GM12891 (cell line): ENCODE measurements at regions not wholly inside any gene's neighbourhood (a gene's known extent, or its start where the extent isn't known, plus 50 kb on each side); places are given as distances from the start of the nearest gene placed in this dataset.

ENCODE experiments used
- DNase-seq: peaks from one replicate; pipeline ENCODE4 v3.0.0; 2011; ENCODE audit warnings: low spot score; ENCODE audit not compliant: insufficient read length
- FAIRE-seq: peaks from 2 replicates; lab custom pipeline; 2011; peaks lifted over from hg19 to GRCh38; lab: Jason Lieb, UNC
- PAX5 ChIP-seq: IDR thresholded peaks from 2 replicates; pipeline ENCODE4 v1.6.1; 2011; ENCODE audit warnings: low read length, moderate library complexity, mild to moderate bottlenecking; ENCODE audit not compliant: insufficient read depth, severe bottlenecking
- POLR2A ChIP-seq: IDR thresholded peaks from 2 replicates; pipeline ENCODE4 v1.6.1; 2011; ENCODE audit warnings: low read depth, low read length, control low read depth
- POLR2AphosphoS5 ChIP-seq: IDR thresholded peaks from 2 replicates; pipeline ENCODE4 v1.6.1; 2011; ENCODE audit warnings: low read depth, low read length, control low read depth
- POU2F2 ChIP-seq: IDR thresholded peaks from 2 replicates; pipeline ENCODE4 v1.6.1; 2011; ENCODE audit warnings: low read depth, mild to moderate bottlenecking, control low read depth, low read length, moderate library complexity
- SPI1 ChIP-seq: IDR thresholded peaks from 2 replicates; pipeline ENCODE4 v1.6.1; 2011; ENCODE audit warnings: low read depth, low read length, control low read depth
- TAF1 ChIP-seq: IDR thresholded peaks from 2 replicates; pipeline ENCODE4 v1.6.1; 2011; ENCODE audit warnings: low read depth, low read length, control low read depth

DNA sequence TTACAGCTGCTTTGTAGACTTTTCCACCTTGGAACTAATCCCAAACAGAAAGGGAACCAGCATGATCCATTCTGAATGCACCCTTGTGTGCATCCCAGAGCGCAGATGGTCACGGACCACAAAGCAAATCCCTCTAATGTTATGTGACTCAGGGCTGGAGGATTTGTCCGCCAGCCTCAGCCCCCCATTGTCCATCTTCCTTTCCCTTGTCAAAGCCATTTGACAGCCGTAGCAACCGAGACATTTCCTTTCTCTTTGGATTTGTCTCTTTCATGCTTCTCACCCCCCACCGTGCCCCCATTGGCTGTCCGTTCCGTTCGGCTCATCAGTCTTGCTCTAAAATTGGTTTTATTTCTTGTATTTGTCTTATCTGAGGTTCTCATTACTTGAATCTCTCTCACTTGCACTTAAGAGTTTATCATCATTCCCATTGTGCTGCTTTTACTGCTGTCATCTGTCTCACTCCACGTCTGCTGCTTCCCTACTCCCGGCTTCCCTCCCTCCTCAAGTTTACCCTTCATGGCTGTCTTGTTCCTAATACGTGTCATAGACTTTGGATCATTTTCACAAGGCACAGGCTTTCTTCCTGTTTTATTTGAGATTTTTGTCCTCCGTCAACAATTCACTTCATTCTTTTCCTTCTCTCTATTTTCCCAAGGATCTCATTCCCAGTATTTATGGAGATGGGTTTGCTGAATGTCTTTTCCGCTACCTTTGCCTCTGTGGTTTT lies 163.4 kb upstream of the ERCC4 start:
- TF ChIP-seq POLR2AphosphoS5 = no peak
- TF ChIP-seq POU2F2 = no peak
- no peak for TF ChIP-seq POLR2A
- no peak for TF ChIP-seq TAF1
- DNase-seq = no peak
- FAIRE-seq = no peak

DNA sequence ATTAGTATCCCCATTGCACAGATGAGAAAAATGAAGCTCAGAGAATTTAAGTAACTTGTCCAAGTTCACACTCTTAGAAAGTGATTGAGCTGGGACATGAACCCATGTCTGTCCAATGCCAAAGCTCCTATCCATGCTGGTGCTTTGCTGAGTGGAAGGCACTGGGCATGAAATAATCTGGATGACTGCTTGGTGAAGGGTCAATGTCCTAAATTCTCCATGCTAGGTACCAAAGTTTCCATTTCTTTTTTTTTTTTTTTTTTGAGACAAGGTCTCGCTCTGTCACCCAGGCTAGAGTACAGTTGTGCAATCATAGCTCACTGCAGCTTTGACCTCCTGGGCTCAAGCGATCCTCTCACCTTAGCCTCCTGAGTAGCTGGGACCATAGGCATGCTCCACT lies 153.6 kb upstream of the ERCC4 start:
- FAIRE-seq (no peak), DNase-seq (no peak)
- no peak for TF ChIP-seq POLR2AphosphoS5
- no peak for TF ChIP-seq PAX5
- no peak for TF ChIP-seq TAF1
- no peak for TF ChIP-seq POU2F2
- TF ChIP-seq SPI1 = no peak
- no peak for TF ChIP-seq POLR2A

DNA sequence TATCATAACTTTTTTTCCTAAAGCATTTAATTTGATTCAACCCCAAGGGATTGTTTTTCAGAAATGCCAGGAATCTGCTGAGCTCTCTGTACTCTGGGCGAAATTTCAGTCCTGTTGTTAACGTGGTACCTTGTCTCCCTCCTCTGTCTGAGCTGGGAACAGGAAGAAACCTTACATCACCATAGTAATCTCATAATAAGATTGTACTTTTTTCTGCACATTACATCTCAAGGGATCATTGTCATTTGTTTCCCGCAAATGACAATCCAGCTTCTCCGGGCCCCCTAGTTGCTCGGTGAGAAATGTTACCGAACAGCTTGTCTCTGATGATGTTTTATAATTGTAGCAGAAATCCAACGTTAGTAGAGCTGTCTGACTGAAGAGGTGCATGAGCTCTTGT lies 152.7 kb upstream of the ERCC4 start:
- no peak for TF ChIP-seq POLR2AphosphoS5
- FAIRE-seq = no peak
- no peak for DNase-seq

DNA sequence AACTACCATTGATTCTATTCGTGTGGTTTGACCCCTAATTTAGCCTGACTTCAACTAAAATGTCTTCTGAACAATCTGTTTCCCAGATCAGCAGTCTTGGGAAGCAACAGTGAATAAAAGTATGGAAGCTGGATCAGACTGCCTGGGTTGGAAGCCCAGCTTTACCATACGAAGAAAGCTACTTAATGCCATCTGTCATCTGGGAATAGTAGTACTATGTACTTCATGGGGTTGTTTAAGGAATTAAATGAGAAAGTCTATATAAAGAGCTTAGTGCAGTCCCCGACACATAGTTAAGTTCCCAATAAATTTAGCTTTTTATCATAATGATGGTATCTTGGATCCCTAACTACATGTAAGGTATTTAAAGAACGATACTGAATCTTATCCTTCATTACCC lies 151.5 kb upstream of the ERCC4 start:
- FAIRE-seq (no peak), DNase-seq (no peak)
- TF ChIP-seq SPI1 (no peak), POU2F2 (no peak), POLR2A (no peak), POLR2AphosphoS5 (no peak), TAF1 (no peak)

DNA sequence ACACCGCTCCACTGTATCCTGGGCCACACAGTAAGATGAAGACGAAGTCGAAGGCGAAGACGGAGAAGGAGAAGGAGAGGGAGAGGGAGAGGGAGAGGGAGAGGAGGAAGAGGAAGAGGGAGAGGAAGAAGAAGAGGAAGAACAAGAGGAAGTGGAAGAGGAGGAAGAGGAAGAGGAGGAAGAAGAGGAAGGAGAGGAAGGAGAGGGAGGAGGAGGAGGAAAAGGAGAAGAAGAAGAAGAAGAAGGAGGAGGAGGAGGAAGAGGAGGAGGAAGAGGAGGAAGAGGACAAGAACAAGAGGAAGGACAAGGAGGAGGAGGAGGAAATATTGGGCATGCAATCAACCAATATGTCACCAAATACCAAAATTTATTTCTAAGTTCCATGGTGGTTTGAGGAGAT lies 149.5 kb upstream of the ERCC4 start:
- no peak for FAIRE-seq
- TF ChIP-seq PAX5 (no peak), TAF1 (no peak), POLR2AphosphoS5 (no peak), SPI1 (no peak), POU2F2 (no peak), POLR2A (no peak)

DNA sequence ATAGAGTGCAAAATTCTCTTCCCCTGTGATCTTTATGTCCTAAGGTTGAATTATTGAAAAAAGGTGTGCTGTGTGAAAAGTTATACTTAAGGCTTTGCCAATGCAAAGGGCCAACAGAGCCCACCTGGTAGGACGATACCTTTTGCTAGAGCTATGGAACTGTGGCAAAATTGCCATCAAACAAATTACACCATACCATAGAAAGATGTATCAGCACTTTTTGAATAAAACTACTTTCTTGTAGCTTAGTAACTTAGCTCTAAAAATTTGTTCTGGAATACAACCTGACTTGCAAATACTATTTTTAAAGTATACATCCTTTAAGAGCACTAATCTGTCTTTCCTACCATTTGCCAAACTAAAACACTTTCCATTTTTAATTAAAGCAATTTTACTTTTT lies 147.2 kb upstream of the ERCC4 start:
- no peak for FAIRE-seq
- TF ChIP-seq TAF1 = no peak
- no peak for TF ChIP-seq POU2F2
- no peak for TF ChIP-seq POLR2A
- no peak for TF ChIP-seq PAX5
- TF ChIP-seq SPI1 = no peak
- TF ChIP-seq POLR2AphosphoS5 = no peak
- DNase-seq = no peak

More for the DNA sequence above, 149.5 kb upstream of the ERCC4 start:
- no peak for DNase-seq

DNA sequence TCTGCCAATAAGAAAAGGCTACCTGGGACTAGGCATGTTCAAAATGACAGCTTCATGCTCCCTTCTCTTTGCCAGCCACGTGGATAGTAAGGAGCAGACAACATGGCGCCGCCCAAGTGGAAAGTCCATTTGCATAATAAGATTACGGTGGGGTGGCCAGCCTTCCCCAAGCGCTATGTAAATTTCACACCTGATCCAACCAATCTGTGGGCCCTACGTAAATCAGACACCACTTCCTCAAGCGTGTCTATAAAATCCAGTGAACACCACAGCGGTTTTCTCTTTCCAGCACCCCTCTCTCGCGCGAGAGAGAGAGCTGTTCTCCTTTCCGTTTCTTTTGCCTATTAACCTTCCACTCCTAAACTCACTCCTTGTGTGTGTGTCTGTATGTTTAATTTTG lies 140.3 kb upstream of the ERCC4 start:
- DNase-seq (no peak), FAIRE-seq (no peak)
- TF ChIP-seq POLR2A (no peak), PAX5 (no peak), SPI1 (no peak), POU2F2 (no peak), POLR2AphosphoS5 (no peak), TAF1 (no peak)

DNA sequence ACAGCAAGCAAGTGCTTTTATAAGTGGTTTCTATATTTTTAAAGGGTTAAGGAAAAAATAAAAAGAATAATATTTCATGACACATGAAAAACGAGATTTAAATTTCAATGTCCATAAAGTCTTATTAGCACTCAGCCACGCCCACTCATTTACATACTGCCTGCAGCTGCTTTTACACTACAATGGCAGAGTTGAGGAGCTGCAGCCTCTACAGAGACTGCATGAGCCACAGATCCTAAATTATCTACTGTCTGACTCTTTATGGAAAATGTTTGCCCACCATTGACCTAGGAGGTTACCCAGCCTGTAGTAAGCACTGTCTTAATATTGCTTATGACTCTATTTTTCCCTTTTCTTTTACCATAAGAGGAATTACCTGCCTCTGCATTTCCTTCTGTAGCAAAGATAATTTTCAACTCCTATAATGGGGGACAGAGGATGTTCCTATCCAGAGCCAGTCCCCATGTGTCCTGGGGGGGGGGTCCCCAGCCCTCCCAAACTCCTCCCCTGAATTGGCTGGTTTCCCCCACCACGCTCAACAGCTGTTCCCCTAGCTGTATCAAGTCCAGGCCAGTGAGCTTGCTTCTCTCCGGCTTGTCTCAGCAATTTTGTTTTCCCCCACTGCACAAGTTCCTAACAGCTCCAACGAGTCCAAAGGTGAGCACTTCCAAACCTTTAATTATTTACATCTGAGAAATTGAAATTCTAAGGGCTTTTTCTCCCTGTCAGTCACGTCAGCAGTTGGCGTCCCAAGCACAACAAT lies 139.4 kb upstream of the ERCC4 start:
- FAIRE-seq = no peak
- DNase-seq = no peak
- TF ChIP-seq POU2F2 (no peak), TAF1 (no peak), SPI1 (no peak), POLR2AphosphoS5 (no peak), PAX5 (no peak), POLR2A (no peak)

DNA sequence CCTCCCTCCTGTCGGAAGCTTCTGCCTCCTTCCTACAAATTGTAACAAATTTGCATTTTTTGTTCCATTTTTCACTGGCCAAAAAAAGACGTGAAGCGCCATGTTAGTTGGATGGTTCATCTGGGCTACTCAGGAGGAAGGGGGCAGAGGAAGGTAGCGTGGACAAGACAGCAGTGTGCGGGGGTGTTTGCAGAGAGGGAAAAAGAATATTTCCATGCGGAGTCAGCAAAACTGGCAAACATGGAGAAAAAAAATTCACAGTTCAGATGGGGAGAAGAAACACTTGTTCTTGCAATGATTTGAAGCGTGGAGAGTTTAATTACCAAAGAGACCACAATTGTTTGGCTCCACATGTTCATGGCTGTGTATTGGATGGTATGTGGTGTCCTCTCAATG lies 138.8 kb upstream of the ERCC4 start:
- FAIRE-seq = no peak
- no peak for DNase-seq
- TF ChIP-seq PAX5 = no peak
- TF ChIP-seq POLR2A = no peak
- TF ChIP-seq POLR2AphosphoS5 = no peak
- no peak for TF ChIP-seq SPI1
- TF ChIP-seq TAF1 = no peak
- TF ChIP-seq POU2F2 = no peak

DNA sequence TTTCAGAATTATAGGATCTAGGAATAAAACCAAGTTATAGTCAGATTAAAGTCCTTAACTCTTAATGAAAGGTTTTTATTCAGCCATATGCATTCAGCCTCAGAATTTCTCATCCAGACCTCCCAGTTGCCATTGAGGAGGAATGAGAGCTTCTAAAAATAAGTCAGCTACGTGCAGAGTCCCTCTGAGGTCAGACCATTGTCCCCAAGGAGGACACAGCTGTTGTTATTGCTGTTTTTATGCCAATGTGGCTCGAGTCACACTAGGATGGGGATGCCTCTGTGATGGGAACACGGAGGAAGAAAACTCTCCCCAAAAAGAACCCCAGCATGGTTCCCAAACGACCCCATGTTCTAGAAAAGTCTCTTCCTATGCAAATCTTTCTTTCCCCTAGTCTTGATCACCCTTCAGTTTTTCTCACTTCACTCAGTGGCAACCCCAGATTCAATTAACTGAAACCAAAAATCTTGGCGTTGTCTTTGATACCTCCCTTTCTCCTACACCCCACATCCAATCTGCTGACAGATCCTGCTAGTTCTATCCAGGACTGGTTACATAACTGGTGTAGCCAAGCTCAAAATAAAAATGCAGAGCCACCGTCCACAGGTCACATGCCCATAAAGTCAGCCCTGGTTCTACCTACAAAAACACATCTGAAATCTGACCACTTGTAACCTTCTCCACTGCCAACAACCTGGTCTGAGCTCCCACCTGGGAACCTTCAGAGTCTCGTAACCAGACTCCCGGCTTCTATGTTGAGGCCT lies 138.2 kb upstream of the ERCC4 start:
- FAIRE-seq (no peak), DNase-seq (no peak)
- TF ChIP-seq POU2F2 (no peak), TAF1 (no peak), POLR2AphosphoS5 (no peak), SPI1 (no peak), POLR2A (no peak), PAX5 (no peak)
